GM19463 (cell line): ENCODE measurements at regions not wholly inside any gene's neighbourhood (a gene's known extent, or its start where the extent isn't known, plus 50 kb on each side); places are given as distances from the start of the nearest gene placed in this dataset.

Experiments
- ATAC-seq: cut with Tn5 transposase; IDR thresholded peaks from one replicate; pipeline ENCODE4 v1.9.1; 2021; ENCODE audit warnings: mild to moderate bottlenecking, moderate library complexity; ENCODE audit not compliant: unreplicated experiment

- ATAC-seq, result no peak
Observed at GRCh38 chr1:191134796-191135195, 657.1 kb upstream of the BRINP3 start.

- ATAC-seq, result no peak
Observed at GRCh38 chr1:191140038-191140437, 662.4 kb upstream of the BRINP3 start.

GRCh38 chr1:191142748-191143147 lies 665.1 kb upstream of the BRINP3 start:
- ATAC-seq, result no peak

GRCh38 chr1:191145834-191146233 lies 668.2 kb upstream of the BRINP3 start:
- ATAC-seq, result no peak

GRCh38 chr1:191151321-191151807 lies 673.7 kb upstream of the BRINP3 start:
- ATAC-seq, result no peak

GRCh38 chr1:191152776-191153175 lies 675.1 kb upstream of the BRINP3 start:
- peak; percentile 59 for ATAC-seq

GRCh38 chr1:191155178-191155577 lies 677.5 kb upstream of the BRINP3 start:
- ATAC-seq, result no peak

- ATAC-seq, result no peak
Observed at GRCh38 chr1:191160837-191161236, 683.2 kb upstream of the BRINP3 start.

- ATAC-seq, result no peak
Observed at GRCh38 chr1:191162762-191163161, 685.1 kb upstream of the BRINP3 start.

GRCh38 chr1:191163621-191164020 lies 686.0 kb upstream of the BRINP3 start:
- ATAC-seq, result no peak

GRCh38 chr1:191174298-191174697 lies 696.6 kb upstream of the BRINP3 start:
- ATAC-seq, result peak; percentile 96

GRCh38 chr1:191176131-191176530 lies 698.5 kb upstream of the BRINP3 start:
- no peak for ATAC-seq

GRCh38 chr1:191206513-191207207 lies 729.0 kb upstream of the BRINP3 start:
- peak; percentile 51 for ATAC-seq

GRCh38 chr1:191222206-191222605 lies 744.5 kb upstream of the BRINP3 start:
- no peak for ATAC-seq

GRCh38 chr1:191240925-191241324 lies 763.3 kb upstream of the BRINP3 start:
- ATAC-seq, result no peak

- no peak for ATAC-seq
Observed at GRCh38 chr1:191255354-191256054, 777.8 kb upstream of the BRINP3 start.

- no peak for ATAC-seq
Observed at GRCh38 chr1:191256917-191257316, 779.3 kb upstream of the BRINP3 start.

- ATAC-seq, result no peak
Observed at GRCh38 chr1:191260056-191260455, 782.4 kb upstream of the BRINP3 start.

- ATAC-seq, result no peak
Observed at GRCh38 chr1:191261111-191261510, 783.4 kb upstream of the BRINP3 start.

- ATAC-seq, result no peak
Observed at GRCh38 chr1:191279266-191279800, 801.7 kb upstream of the BRINP3 start.

GRCh38 chr1:191284175-191284574 lies 806.5 kb upstream of the BRINP3 start:
- no peak for ATAC-seq

GRCh38 chr1:191290441-191290840 lies 812.8 kb upstream of the BRINP3 start:
- no peak for ATAC-seq
